ENCODE measurements at regions not wholly inside any gene's neighbourhood (a gene's known extent, or its start where the extent isn't known, plus 50 kb on each side); places are given as distances from the start of the nearest gene placed in this dataset.

DNA sequence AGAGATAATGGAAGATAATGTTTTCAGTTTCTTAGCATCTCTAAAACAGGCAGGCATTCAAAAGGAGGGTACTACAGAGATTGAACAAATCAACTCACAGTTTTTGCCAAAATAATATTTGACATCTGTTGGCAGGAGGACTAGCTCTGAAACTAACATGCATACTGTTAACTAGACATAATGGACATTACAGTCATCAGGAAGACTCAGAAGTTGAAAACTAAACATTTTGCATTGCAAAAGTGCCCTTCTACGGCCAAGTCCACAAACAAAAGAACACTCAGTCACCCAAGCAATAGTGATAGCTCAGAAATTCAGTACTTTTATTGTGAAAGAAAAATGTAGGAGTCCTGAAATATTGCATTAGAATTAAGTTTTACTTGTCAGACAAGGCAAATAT lies 399.0 kb downstream of the HGF start:
- TF ChIP-seq HDGF (IDR thresholded peaks at IDR 0.05; ENCODE audit: borderline replicate concordance), result no peak
- TF ChIP-seq LEF1 (IDR thresholded peaks at IDR 0.05; ENCODE audit: borderline replicate concordance), result no peak
- TF ChIP-seq, protein P1, sequence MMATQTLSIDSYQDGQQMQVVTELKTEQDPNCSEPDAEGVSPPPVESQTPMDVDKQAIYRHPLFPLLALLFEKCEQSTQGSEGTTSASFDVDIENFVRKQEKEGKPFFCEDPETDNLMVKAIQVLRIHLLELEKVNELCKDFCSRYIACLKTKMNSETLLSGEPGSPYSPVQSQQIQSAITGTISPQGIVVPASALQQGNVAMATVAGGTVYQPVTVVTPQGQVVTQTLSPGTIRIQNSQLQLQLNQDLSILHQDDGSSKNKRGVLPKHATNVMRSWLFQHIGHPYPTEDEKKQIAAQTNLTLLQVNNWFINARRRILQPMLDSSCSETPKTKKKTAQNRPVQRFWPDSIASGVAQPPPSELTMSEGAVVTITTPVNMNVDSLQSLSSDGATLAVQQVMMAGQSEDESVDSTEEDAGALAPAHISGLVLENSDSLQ (IDR thresholded peaks at IDR 0.05), result no peak
- no peak for TF ChIP-seq FOXA1 (IDR thresholded peaks at IDR 0.05)
- no peak for TF ChIP-seq FOXK2 (IDR thresholded peaks at IDR 0.05)
- no peak for TF ChIP-seq TARDBP (IDR thresholded peaks at IDR 0.05)
- TF ChIP-seq SP1 (IDR thresholded peaks at IDR 0.05), result no peak
- TF ChIP-seq BHLHE40 (IDR thresholded peaks at IDR 0.05; ENCODE audit: borderline replicate concordance), result no peak
- no peak for TF ChIP-seq L3MBTL2 (conservative IDR thresholded peaks at IDR 0.05)
- no peak for TF ChIP-seq FOXM1 (IDR thresholded peaks at IDR 0.05; ENCODE audit: borderline replicate concordance)

All from HEK293T (cell line).